IMR-90 (cell line): ENCODE measurements at regions not wholly inside any gene's neighbourhood (a gene's known extent, or its start where the extent isn't known, plus 50 kb on each side); places are given as distances from the start of the nearest gene placed in this dataset.

Source experiments
- ATAC-seq: fragments of 200-7000 bp; cut with Tn5 transposase; 2 replicates; pipeline ENCODE4 v1.9.1; 2020; ENCODE audit warnings: low read depth, mild to moderate bottlenecking, moderate library complexity
- BruUV-seq: library from RNA; stranded (reverse); fragments of 400-500 nt; replicated peaks from 2 replicates; lab custom pipeline; 2021; lab: Mats Ljungman, UMichigan
- CTCF ChIA-PET: fragments of 300-600 bp; formaldehyde crosslinking; extraction: SDS; loops from one replicate; lab custom pipeline; 2021; ENCODE audit warnings: antibody characterized with exemption; lab: Yijun Ruan, JAX
- POLR2A ChIA-PET: fragments of 300-600 bp; sonication (Branson Sonifier 250); formaldehyde crosslinking; loops from one replicate; lab custom pipeline; 2022; ENCODE audit warnings: antibody characterized with exemption; ENCODE audit not compliant: unreplicated experiment; lab: Charles Lee
- DNase-seq: peaks from one replicate; pipeline ENCODE4 v3.0.0; 2013
- H2AFZ ChIP-seq: replicated peaks from 2 replicates; pipeline ENCODE3; 2013; ENCODE audit warnings: low read length, mild to moderate bottlenecking; ENCODE audit not compliant: poor library complexity
- H2AK5ac ChIP-seq: 2 replicates; pipeline ENCODE4 v1.6.1; 2013; ENCODE audit warnings: low read depth, low read length, inconsistent platforms
- H2AK9ac ChIP-seq: replicated peaks from 2 replicates; pipeline ENCODE3; 2013; ENCODE audit warnings: mild to moderate bottlenecking, low read depth, low read length, moderate library complexity; ENCODE audit not compliant: poor library complexity
- H2BK120ac ChIP-seq: 2 replicates; pipeline ENCODE4 v1.6.1; 2013; ENCODE audit warnings: low read depth, low read length, inconsistent platforms
- H2BK15ac ChIP-seq: 3 replicates; pipeline ENCODE4 v1.6.1; 2013; ENCODE audit warnings: low read depth, low read length, inconsistent platforms
- H2BK20ac ChIP-seq: 2 replicates; pipeline ENCODE4 v1.6.1; 2013; ENCODE audit warnings: low read depth, mild to moderate bottlenecking, inconsistent platforms, low read length, moderate library complexity
- H2BK5ac ChIP-seq: 2 replicates; pipeline ENCODE4 v1.6.1; 2013; ENCODE audit warnings: mild to moderate bottlenecking, low read depth, low read length, inconsistent platforms; ENCODE audit not compliant: poor library complexity, severe bottlenecking
- H3K14ac ChIP-seq: replicated peaks from 2 replicates; pipeline ENCODE4 v1.6.1; 2013; ENCODE audit warnings: low read depth, low read length, inconsistent platforms
- H3K18ac ChIP-seq: 2 replicates; pipeline ENCODE4 v1.6.1; 2013; ENCODE audit warnings: low read depth, low read length, control low read depth
- H3K23ac ChIP-seq: 2 replicates; pipeline ENCODE4 v1.6.1; 2013; ENCODE audit warnings: low read depth, low read length, inconsistent platforms
- H3K27ac ChIP-seq: 2 replicates; pipeline ENCODE4 v1.5.1; 2013; ENCODE audit warnings: mild to moderate bottlenecking, control low read depth, low read length; ENCODE audit not compliant: insufficient read depth
- H3K27me3 ChIP-seq: 2 replicates; pipeline ENCODE4 v1.6.1; 2013; ENCODE audit warnings: low read length; ENCODE audit not compliant: control insufficient read depth, insufficient read depth
- H3K36me3 ChIP-seq: 2 replicates; pipeline ENCODE4 v1.6.1; 2013; ENCODE audit warnings: low read length, mixed read lengths; ENCODE audit not compliant: control insufficient read depth, insufficient read depth
- H3K4ac ChIP-seq: 2 replicates; pipeline ENCODE4 v1.6.1; 2013; ENCODE audit warnings: low read depth, low read length, inconsistent platforms
- H3K4me1 ChIP-seq: 2 replicates; pipeline ENCODE4 v1.6.1; 2013; ENCODE audit warnings: low read length, mixed read lengths; ENCODE audit not compliant: control insufficient read depth, insufficient read depth
- H3K4me2 ChIP-seq: 2 replicates; pipeline ENCODE4 v1.6.1; 2013; ENCODE audit warnings: low read depth, mild to moderate bottlenecking, control low read depth, low read length, moderate library complexity
- H3K4me3 ChIP-seq: 2 replicates; pipeline ENCODE4 v1.5.1; 2013; ENCODE audit warnings: low read depth, mild to moderate bottlenecking, control low read depth, low read length, moderate library complexity; ENCODE audit not compliant: insufficient read depth
- H3K56ac ChIP-seq: 2 replicates; pipeline ENCODE4 v1.6.1; 2013; ENCODE audit warnings: low read length, inconsistent platforms; ENCODE audit not compliant: insufficient read depth; ENCODE audit errors: extremely low read depth
- H3K79me1 ChIP-seq, 2 experiments: 2 replicates each; pipeline ENCODE4 v1.6.1; 2013; ENCODE audit warnings: low read length in 2 of 2, inconsistent platforms in 1 of 2, low read depth in 1 of 2
- H3K9ac ChIP-seq: 2 replicates; pipeline ENCODE4 v1.6.1; 2013; ENCODE audit warnings: low read depth, low read length, control low read depth
- H3K9me1 ChIP-seq: 2 replicates; pipeline ENCODE4 v1.6.1; 2013; ENCODE audit warnings: low read length, inconsistent platforms; ENCODE audit not compliant: insufficient read depth
- H3K9me3 ChIP-seq: 2 replicates; pipeline ENCODE4 v1.6.1; 2013; ENCODE audit warnings: low read length; ENCODE audit not compliant: control insufficient read depth, insufficient read depth
- H4K20me1 ChIP-seq: 2 replicates; pipeline ENCODE4 v1.6.1; 2013; ENCODE audit warnings: low read length, inconsistent platforms; ENCODE audit not compliant: insufficient read depth
- H4K5ac ChIP-seq: 2 replicates; pipeline ENCODE4 v1.6.1; 2013; ENCODE audit warnings: mild to moderate bottlenecking, low read depth, low read length, control low read depth
- H4K8ac ChIP-seq, 2 experiments: 2 replicates each; pipeline ENCODE4 v1.6.1; 2013; ENCODE audit warnings: low read depth in 2 of 2, low read length in 2 of 2, control low read depth in 1 of 2, inconsistent platforms in 1 of 2
- H4K91ac ChIP-seq: 2 replicates; pipeline ENCODE4 v1.6.1; 2013; ENCODE audit warnings: low read depth, low read length, inconsistent platforms; ENCODE audit not compliant: insufficient read depth
- BHLHE40 ChIP-seq: fragments of 150-350 bp; IDR thresholded peaks from 2 replicates; pipeline ENCODE4 v1.6.1; 2016; ENCODE audit warnings: mild to moderate bottlenecking, low read depth, low read length
- RFX5 ChIP-seq: IDR thresholded peaks from 2 replicates; pipeline ENCODE4 v1.8.0; 2012; ENCODE audit warnings: low read depth, mild to moderate bottlenecking, low read length, moderate library complexity
- SMC3 ChIP-seq: fragments of 150-350 bp; IDR thresholded peaks from 2 replicates; pipeline ENCODE4 v1.6.1; 2016; ENCODE audit warnings: low read depth, mild to moderate bottlenecking, antibody characterized with exemption, low read length, moderate library complexity
- WGBS, 2 experiments: methylation state at CpG; one replicate each; pipeline versions ENCODE4 v1.1.5 to v1.1.7; 2013; ENCODE audit warnings: missing lambda C conversion rate in 2 of 2; ENCODE audit not compliant: insufficient read length in 1 of 2; ENCODE audit errors: extremely low coverage in 2 of 2; 5-methylcytosine and 5-hydroxymethylcytosine counted together
- dilution Hi-C: fragments of 300-500 bp; cut with HindIII; formaldehyde crosslinking; loops from one replicate; pipeline ENCODE4 v1.14.3; 2018; ENCODE audit warnings: low sequenced_read_pairs; ENCODE audit not compliant: unreplicated experiment
- in situ Hi-C: fragments of 300-500 bp; cut with MboI; formaldehyde crosslinking; loops from 3 replicates; pipeline ENCODE4 v1.14.3; 2019; ENCODE audit warnings: low sequenced_read_pairs, inconsistent platforms, mixed read lengths
- intact Hi-C: fragments of 100-400 bp; cut with micrococcal nuclease; formaldehyde crosslinking; loops from 2 replicates; pipeline ENCODE4 v1.10.0; 2022

DNA sequence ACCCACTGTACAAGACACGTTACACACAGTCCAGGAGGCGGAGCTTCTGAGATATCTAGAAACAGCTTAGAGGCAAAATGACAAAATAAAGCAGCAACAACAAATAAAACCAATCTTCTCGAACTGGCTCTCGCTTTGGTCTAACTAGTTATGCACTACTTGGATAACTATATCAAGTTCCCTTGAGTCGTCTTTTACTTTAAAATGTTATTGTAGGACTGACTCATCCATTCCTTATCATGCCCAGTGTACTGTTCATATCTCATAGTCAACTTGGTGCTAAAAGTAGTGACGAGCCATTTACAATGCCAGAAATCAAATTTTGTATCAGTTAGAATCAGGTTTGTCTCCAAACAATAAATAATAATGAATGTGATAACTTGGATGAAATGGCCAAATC, 102.5 kb upstream of the SLC35G4 start:
- no TSS peak for BruUV-seq
- Histone ChIP-seq H3K27ac (no peak overlapping the region), H3K14ac (no peak overlapping the region), H3K9ac (no peak overlapping the region), H2BK5ac (no peak overlapping the region), H2AK5ac (no peak overlapping the region), H2BK120ac (no peak overlapping the region), H4K91ac (no peak overlapping the region), H3K27me3 (no peaks in the 10 kb centered on the region), H3K23ac (no peak overlapping the region), H3K18ac (no peak overlapping the region), H2BK15ac (no peak overlapping the region), H3K9me3 (no peaks in the 10 kb centered on the region), H3K4me2 (no peak overlapping the region), H3K36me3 (no peaks in the 10 kb centered on the region), H3K4ac (no peak overlapping the region), H3K56ac (no peak overlapping the region), H4K5ac (no peak overlapping the region), H3K9me1 (no peaks in the 10 kb centered on the region), H3K4me3 (no peak overlapping the region), H2BK20ac (no peak overlapping the region), H4K8ac (no peak overlapping the region), H2AK9ac (no peak overlapping the region), H3K4me1 (peaks cover 2% of the 10 kb centered on the region; the same call in 1 of the 2 replicates), H3K79me1 (no peaks in the 10 kb centered on the region), H4K20me1 (no peaks in the 10 kb centered on the region), H2AFZ (no peak overlapping the region)
- DNase-seq (peak; percentile 48), ATAC-seq (peak; percentile 75)
- intact Hi-C loops (no loop called here), in situ Hi-C loops (no loop called here), dilution Hi-C loops (no loop called here)
- POLR2A ChIA-PET = no interaction called here
- no CpG with 5 or more reads among the region's 6 CpGs for WGBS, 2 experiments
- TF ChIP-seq RFX5 (no peak), BHLHE40 (no peak), SMC3 (no peak)
- CTCF ChIA-PET = no interaction called here
